GM21447 (cell line): ENCODE measurements at regions not wholly inside any gene's neighbourhood (a gene's known extent, or its start where the extent isn't known, plus 50 kb on each side); places are given as distances from the start of the nearest gene placed in this dataset.
"Not testable (repeated sequence)": the region's sequence is repeated elsewhere in the genome, so short reads cannot be mapped to it uniquely, and the experiment has no call there.

Source experiments
- ATAC-seq: cut with Tn5 transposase; IDR thresholded peaks from one replicate; pipeline ENCODE4 v1.9.1; 2021; ENCODE audit not compliant: unreplicated experiment

GRCh38 chr14:38044710-38045109 lies 163.0 kb upstream of the SSTR1 start:
- no peak for ATAC-seq

- ATAC-seq: no peak
Measured at GRCh38 chr14:38045461-38045860, 162.2 kb upstream of the SSTR1 start.

GRCh38 chr14:38046160-38046559 lies 161.5 kb upstream of the SSTR1 start:
- ATAC-seq: no peak

GRCh38 chr14:38047195-38047902 lies 160.4 kb upstream of the SSTR1 start:
- no peak for ATAC-seq

- no peak for ATAC-seq
Measured at GRCh38 chr14:38053666-38054065, 154.0 kb upstream of the SSTR1 start.

- ATAC-seq: no peak
Measured at GRCh38 chr14:38056270-38056669, 151.4 kb upstream of the SSTR1 start.

GRCh38 chr14:38062223-38062622 lies 145.5 kb upstream of the SSTR1 start:
- ATAC-seq: not testable (repeated sequence)

- no peak for ATAC-seq
Measured at GRCh38 chr14:38063711-38064320, 143.9 kb upstream of the SSTR1 start.

GRCh38 chr14:38065106-38065762 lies 142.5 kb upstream of the SSTR1 start:
- no peak for ATAC-seq

- ATAC-seq: no peak
Measured at GRCh38 chr14:38070061-38070588, 137.6 kb upstream of the SSTR1 start.

- no peak for ATAC-seq
Measured at GRCh38 chr14:38073641-38074040, 134.1 kb upstream of the SSTR1 start.

GRCh38 chr14:38074081-38074480 lies 133.6 kb upstream of the SSTR1 start:
- ATAC-seq: no peak

- no peak for ATAC-seq
Measured at GRCh38 chr14:38074754-38075153, 132.9 kb upstream of the SSTR1 start.

GRCh38 chr14:38078393-38078792 lies 129.3 kb upstream of the SSTR1 start:
- no peak for ATAC-seq

- no peak for ATAC-seq
Measured at GRCh38 chr14:38079268-38079667, 128.4 kb upstream of the SSTR1 start.

GRCh38 chr14:38079886-38080285 lies 127.8 kb upstream of the SSTR1 start:
- ATAC-seq: no peak

GRCh38 chr14:38080696-38081095 lies 127.0 kb upstream of the SSTR1 start:
- ATAC-seq: no peak

- no peak for ATAC-seq
Measured at GRCh38 chr14:38083039-38083438, 124.7 kb upstream of the SSTR1 start.

- ATAC-seq: no peak
Measured at GRCh38 chr14:38089123-38089522, 118.6 kb upstream of the SSTR1 start.

- no peak for ATAC-seq
Measured at GRCh38 chr14:38090506-38090905, 117.2 kb upstream of the SSTR1 start.

- ATAC-seq: no peak
Measured at GRCh38 chr14:38098074-38098836, 109.4 kb upstream of the SSTR1 start.
